Hematopoietic multipotent progenitor cell treated with erythropoietin and hydrocortisone succinate and interleukin-3 and kit ligand, for 17 days (in vitro differentiated cells): ENCODE measurements at regions not wholly inside any gene's neighbourhood (a gene's known extent, or its start where the extent isn't known, plus 50 kb on each side); places are given as distances from the start of the nearest gene placed in this dataset.
"Not testable (repeated sequence)": the region's sequence is repeated elsewhere in the genome, so short reads cannot be mapped to it uniquely, and the experiment has no call there.

Source experiments
- DNase-seq: peaks from one replicate; pipeline ENCODE4 v3.0.0-alpha.2; 2015; ENCODE audit warnings: low spot score

DNA sequence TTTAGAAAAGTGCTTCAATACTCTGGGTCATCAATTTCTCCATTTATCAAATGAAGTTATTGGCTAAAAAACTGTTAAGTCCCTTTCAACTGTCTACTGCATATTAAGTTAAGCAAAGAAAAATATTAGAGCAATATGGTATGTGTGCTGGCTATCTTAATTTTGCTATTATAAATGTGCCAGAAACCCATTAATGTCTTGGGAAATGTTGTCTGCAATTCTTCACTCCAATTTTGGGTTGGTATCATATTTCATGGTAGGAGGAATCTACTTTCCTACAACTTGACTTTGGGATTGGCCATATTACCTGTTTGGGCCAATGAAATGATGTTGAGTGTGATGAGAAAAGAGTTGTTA lies 1063.9 kb downstream of the PLA2G4A start:
- no peak for DNase-seq

DNA sequence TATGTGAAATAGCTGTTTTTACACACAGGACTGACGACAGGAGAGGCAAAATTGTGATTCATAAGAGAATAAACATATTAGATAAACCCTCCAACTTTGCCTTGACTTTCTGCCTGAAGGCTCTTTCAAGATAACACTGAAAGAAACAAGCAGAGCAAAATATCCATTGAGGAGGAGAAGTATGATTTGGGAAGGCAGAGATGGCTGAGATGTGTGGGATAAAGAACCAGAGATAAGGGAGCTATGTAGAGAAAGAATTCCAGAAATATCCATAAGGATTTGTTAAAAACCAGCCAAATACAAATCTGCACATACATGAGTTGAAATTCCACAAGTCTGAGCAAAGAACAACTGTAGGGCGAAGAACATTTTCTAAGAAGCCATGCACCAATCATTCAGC lies 1064.7 kb downstream of the PLA2G4A start:
- no peak for DNase-seq

DNA sequence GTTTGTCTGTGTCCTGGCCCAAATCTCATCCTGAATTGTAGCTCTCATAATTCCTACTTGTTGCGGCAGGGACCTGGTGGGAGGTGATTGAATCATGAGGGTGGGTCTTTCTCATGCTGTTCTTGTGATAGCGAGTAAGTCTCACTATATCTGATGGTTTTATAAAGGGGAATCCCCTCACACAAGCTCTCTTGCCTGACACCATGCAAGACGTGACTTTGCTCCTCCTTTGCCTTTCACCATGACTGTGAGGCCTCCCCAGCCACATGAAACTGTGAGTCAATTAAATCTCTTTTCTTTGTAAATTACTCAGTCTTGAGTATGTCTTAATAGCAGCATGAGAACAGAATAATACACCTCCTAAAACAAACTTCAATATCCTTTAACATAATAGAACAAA lies 1065.6 kb downstream of the PLA2G4A start:
- DNase-seq = no peak

DNA sequence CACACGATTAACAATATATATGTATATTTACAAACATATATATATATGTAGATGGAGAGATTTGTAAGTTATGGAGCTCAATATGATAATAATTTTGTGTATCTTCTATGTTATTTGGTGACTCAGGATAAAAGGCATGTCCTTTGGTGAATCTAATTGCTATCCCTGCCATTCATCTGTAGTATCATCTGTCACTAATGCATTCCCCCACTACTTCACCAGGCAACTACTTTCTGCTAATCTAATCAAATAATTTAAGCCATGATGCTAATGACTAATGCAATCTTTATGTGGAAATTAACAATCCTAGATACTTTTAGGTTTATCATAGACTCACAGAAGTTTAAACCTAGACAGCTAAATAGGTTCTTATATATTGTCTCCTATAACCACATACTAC lies 1074.5 kb downstream of the PLA2G4A start:
- no peak for DNase-seq

DNA sequence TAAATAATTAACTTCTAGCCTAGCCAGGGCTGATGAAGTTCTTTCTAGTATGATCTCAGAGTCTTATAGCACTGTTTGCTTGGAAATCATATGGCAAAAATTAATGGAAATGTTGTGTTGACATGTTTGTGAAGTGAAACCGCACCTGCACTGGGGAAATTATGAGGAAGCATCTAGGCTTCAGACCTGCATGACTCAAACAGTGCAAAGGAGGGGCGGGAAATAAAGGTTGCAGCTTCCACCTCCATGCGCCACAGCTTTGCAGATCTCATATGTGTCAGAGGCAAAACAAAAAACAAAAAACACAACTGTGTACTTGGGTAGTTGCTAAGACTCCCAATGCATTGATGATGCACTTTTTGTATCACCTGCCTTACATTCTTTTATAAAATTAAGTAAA lies 1080.6 kb downstream of the PLA2G4A start:
- DNase-seq = no peak

DNA sequence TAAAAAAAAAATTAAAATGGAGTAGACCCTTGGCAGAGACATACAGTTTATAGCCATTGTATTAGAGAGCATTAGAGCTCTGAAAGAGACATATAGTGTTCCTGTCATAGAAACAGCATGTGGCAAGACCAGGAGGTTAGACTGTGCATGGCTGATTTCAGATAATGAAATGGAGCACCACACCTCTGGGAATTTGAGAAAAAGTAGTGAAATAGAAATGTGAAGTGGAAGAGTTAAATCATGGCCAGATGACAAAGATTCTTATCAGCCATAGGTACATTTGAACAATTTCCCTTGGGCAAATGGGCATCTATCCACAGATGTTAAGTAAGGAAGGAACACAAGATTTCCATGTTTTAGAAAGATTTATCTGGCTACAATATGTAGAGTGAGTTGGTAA lies 1083.1 kb downstream of the PLA2G4A start:
- DNase-seq = no peak

DNA sequence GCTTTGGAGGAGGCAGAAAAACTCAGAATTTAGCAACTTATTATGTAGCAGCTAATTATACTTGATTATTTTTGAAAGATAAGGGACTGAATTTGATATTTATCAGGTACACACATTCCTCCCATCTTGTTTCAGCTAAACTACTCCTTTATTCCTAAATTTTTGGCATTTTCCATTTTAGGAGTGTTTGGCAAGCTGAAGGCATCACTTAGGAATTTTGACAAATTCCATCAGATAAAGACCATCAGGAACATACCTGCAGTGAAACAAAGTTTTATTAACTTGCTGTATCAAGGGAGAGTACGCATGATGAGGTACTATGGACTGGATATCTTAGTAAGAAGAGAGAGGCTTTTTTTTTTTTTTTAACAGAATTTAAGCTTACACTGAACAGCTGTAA lies 1092.2 kb downstream of the PLA2G4A start:
- DNase-seq = no peak

DNA sequence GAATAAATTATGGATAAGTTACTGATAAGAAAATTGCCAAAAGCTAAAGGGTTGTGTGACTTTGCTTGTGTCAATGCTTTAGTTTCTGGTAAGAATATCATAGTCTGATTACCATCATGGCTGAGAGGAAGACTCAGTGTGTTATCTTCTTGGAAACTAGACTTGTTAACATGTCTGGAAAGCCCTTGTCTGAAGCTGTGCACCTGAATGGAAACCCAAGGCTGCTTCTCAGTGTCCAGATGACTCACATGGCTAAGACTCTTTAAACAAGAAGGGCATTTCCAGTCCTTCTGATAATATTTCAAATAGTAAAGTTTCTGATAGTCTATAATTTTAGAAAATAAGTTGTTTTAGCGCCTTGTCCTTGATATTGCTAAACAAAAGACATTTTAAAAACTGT lies 1092.7 kb downstream of the PLA2G4A start:
- no peak for DNase-seq

DNA sequence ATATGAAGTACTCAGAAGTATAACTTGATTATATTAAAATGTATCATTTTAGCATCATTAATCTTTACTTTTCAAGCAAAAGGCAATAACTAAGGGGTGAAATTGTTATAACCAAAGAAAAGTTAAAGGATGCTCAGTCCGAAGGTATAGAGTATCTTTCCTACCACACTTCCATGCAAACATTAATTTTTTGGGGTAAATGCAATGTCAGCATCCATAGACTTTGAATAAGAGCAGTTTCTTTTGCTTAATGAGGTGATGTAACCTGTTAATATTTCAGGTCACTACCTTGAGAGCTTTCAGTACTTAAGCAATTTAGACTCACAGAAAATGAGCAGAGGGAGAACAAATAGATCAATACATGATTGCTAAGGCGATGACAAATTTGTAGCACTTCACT lies 1093.5 kb downstream of the PLA2G4A start:
- DNase-seq = no peak

DNA sequence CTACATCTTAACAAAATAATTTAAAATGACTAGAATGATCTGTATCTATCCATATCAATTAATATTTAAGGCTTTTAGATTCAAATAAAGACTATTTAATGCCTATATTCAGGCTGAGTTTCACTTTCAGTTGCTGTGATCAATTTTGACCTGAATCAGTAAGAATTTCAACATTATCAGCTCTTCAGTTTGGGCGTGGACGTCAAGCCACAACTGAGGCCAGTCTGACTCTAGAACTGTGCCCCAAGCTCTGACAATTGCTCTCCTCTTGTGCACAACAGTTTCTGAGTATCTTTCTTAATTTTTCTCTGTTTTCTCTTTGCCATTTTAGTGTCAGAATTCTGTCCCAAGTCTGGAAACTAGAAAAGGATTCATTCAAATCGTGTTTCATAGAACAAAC lies 1095.5 kb downstream of the PLA2G4A start:
- no peak for DNase-seq

DNA sequence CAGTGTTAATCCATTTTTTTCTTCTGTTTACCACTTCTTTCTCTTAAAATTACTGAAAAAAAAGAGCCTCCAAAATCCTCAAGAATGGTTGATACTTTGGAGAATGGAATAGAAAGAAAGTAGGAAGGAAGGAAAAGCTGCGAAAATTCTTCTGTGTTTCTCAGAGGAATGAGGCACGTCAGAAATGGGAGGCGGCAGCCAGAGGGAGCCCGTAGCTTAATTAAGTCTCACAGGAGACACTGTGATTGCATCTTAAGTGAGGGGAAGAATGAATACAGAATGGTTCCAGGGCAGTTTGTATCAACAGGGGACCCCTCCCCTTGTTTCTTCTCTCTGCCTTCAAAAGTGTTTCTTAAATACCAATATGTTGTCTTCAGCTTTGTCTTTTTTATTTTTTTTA lies 1099.5 kb downstream of the PLA2G4A start:
- no peak for DNase-seq

DNA sequence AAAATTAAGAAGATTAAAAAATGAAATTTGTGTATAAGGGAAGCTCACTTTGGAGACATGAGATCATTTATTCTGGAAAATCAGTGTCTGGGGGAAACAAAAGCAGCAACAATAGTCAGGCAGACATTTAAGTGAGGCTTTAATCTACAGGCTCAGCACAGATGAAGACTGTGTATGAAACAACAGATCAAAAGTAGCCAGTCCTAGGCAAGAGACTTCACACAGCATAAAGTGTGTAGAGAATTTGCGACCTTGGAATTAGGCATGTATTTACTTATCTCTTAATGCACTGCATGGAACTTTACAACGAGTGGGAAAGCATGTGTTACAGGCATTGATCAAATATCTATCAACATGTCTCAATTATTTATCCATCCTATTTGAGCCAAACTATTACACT lies 1099.9 kb downstream of the PLA2G4A start:
- DNase-seq = no peak

DNA sequence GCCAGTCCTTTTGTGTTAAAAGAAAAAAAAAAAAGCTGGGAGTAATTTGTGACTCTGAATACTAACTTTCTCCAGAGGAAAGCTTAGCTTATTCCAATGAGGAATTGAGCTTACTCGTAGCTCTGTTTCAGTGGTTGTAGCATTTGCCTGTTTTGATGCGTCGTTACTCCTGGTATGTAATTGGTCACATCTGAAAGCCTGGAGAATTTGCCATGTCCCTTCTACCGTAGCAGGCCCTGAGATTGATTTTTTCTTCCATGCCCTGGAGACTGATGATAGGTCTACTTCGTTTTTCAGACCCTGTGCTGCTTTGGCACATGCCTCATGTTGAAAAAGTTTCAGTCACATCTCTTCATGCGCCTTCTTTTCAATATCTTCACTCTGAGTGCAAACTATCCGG lies 1103.0 kb downstream of the PLA2G4A start:
- no peak for DNase-seq

DNA sequence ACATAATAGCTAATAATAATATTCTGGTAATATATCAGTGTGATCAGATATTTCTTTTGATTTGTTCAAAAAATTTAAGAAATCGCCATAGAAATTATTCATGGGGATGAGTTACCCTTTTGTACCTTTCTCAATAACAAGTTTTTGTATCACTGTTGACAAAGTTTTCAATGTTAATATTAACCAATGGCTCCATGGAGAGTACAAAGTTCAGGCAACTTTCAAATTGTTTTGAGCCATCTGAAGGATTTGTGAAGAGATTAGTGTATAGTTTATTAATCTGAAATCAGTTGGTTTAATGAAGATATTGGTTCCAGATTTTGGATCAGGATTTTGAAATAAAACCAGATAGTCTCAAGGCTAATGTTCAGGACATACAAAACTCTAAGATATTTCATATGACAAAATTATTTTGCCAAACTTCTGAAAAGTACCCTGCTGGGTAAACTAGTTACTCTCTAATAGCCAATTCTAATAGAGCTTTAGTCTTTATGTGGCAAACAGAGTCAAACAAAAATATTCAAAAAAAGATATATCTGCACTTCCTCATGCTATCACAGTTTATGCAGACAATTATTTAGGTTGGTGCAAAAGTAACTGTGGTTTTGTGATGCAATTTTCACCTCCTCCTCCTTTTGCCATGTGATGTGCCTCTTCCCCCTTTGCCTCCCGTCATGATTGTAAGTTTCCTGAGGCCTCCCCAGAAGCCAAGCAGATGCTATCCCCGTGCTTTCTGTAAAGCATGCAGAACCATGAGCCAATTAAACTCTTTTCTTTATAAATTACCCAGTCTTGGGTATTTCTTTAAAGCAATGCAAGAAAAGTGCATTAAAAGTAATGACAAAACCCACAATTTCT lies 1105.0 kb downstream of the PLA2G4A start:
- DNase-seq = no peak

DNA sequence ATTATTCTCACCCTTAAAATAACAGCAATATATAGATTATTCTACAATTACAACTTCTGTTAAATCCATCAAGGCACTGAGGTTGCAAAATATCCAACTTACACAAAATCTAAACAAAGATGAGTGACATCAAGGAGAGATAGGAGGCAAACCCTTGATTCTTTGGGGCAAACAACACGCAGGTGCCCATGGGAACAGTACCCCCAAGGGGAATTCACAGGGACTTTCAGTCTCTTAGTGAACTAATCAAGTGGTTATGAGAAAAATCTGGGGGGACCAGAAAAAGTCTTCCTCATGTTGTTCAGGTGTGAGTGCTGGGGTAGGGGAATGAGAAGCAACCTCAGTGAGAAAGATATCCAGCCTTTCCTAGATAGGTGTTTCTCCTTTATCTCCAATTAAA lies 1107.9 kb downstream of the PLA2G4A start:
- no peak for DNase-seq

DNA sequence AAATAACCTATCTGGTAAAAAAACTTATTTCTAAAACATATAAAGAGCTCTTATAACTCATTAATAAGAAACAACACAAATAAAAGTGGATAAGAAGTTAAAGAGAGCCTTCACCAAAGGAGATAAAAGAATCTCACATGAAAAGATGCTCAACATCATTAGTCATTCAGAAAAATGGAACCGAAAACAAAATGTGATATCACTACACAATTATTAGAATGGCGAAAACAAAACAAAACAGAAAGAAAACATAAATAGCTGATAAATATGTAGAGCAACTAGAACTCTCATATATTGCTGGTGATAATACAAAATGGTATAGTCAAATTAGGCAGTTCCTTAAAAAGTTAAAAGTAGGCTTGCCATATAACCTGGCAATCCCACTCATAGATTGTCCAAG lies 1109.3 kb downstream of the PLA2G4A start:
- no peak for DNase-seq

DNA sequence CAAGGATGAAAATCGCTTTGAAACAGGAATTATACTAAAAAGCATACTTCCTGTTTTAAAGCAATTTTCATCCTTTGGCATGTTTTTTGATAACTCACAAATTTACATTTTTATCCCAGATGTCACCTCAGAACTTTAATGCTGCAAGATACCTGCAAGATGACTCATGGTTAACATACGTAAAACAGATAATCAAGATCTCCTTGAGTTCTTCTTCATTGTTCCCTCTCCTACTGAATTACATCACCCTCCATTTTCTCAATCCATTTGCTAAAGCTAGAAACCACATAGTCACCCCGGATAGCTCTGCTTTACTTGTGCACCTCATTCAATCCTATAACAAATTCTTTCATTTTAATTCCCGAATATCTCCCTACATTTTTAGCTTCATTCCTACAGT lies 1114.2 kb downstream of the PLA2G4A start:
- no peak for DNase-seq

DNA sequence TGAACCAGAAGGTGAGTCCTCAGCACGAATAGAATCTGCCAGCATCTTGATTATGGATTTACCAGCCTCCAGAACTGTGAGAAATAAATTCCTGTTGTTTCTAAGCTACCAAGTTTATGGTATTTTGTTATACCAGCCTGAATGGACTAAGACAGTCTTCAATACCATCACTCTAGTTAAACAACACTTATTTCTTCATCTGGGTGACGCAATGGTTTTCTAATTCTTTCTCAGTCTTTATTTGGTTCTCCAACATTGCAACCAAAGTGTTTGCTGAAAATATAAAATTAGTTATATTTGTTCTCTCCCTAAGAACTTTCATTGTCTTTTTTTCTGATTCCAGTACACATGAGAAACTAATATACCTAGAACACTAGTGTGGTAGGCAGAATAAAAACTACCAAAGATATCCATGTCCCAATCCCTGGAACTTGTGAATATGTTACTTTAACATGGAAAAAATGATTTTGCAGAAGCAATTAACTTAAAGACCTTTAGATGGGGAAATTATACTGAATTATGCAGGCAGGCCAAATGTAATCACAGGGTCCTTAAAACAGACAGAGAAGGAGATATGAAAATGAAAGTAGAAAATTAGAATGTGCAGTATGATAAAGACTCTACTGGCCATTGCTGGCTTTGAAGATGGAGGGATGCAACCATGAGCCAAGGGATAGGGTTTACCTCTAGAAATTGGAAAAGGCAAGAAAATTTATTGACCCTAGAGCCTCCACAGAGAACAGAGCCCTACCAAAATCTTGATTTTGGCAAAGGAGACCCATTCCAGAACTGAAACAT lies 1115.1 kb downstream of the PLA2G4A start:
- DNase-seq = no peak

DNA sequence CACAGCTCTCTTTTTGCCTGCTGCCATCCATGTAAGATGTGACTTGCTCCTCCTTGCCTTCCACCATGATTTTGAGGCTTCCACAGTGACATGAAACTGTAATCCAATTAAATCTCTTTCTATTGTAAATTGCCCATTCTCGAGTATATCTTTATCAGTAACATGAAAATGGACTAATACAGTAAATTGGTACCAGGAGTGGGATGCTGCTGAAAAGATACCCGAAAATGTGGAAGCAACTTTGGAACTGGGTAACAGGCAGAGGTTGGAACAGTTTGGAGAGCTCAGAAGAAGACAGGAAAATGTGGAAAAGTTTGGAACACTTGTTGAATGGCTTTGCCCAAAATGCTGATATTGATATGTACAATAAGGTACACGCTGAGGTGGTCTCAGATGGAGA lies 1117.9 kb downstream of the PLA2G4A start:
- DNase-seq = not testable (repeated sequence)

DNA sequence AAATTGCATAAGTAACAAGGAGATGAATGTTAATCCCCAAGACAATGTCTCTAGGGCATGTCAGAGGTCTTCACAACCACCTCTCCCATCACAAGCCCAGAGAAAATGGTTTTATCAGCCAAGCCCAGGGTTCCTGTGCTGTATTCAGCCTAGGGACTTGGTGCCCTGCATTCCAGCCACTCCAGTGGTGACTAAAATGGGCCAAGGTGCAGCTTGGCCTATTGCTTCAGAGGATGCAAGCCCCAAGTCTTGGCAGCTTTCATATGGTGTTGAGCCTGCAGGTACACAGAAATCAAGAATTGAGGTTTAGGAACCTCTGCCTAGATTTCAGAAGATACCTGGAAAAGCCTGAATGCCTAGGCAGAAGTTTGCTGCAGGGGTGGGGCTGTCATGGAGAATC lies 1118.6 kb downstream of the PLA2G4A start:
- DNase-seq = no peak

DNA sequence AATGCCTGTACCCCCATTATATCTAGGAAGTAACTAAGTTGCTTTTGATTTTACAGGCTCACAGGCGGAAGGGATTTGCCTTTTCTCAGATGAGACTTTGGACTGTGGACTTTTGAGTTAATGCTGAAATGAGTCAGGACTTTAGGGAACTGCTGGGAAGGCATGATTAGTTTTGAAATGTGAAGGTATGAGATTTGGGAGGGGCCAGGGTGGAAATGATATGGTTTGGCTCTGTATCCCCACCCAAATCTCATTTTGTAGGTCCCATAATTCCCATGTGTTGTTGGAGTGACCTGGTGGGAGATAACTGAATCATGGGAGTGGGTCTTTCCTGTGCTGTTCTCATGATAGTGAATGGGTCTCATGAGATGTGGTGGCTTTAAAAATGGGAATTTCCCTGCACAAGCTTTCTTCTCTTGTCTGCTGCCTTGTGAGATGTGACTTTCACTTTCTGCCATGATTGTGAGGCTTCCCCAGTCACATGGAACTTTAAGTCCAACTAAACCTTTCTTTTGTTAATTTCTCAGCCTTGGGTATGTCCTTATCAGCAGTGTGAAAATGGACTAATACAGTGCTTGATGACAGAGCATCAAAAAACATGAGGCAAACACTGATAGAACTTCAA lies 1119.5 kb downstream of the PLA2G4A start:
- DNase-seq = no peak

DNA sequence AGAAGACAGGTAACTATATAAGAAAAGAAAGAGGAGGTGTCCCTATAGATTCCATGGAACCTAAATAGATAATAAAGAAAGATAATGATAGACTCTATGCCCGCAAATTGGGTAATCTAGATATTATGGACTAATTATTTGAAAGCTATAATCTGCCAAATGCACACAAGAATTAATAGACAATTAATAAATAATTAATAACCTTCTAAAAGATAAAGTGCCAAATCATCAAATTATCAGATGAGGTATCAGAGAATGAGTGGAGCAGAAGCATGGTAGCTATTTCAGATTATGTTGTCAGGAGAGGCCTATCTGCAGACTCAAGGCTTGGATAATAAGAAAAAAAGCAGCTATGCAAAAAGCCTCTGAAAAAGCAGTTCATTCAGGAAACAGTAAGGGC lies 1120.8 kb downstream of the PLA2G4A start:
- no peak for DNase-seq

DNA sequence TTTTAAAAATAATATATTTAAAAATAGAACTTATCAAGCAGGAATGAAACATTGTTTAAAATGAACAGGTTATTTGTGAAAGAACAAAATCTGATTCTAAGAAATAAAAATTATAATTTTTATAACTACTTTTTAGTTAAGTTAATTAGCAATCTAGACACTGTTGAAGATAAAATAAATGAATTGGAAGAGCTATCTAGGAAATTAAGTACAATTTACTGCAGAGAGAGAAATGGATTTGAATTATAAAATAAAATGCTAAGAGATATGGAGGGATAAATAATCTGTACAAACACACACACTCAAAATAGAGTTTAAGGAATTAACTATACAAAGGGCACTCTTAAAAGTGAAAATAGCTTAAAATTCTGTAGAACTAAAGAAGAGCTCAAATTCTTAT lies 1123.1 kb downstream of the PLA2G4A start:
- no peak for DNase-seq
